GM12872 (cell line): ENCODE measurements at regions not wholly inside any gene's neighbourhood (a gene's known extent, or its start where the extent isn't known, plus 50 kb on each side); places are given as distances from the start of the nearest gene placed in this dataset.

Experiments
- CTCF ChIP-seq: IDR thresholded peaks from 3 replicates; pipeline ENCODE4 v1.5.1; 2011; ENCODE audit warnings: low read depth, mild to moderate bottlenecking, low read length, moderate library complexity; ENCODE audit not compliant: insufficient read depth

GRCh38 chr3:22728406-22728805 lies 474.7 kb upstream of the UBE2E2 start:
- TF ChIP-seq CTCF, result no peak

GRCh38 chr3:22729212-22729611 lies 473.9 kb upstream of the UBE2E2 start:
- TF ChIP-seq CTCF, result no peak

GRCh38 chr3:22729981-22730380 lies 473.1 kb upstream of the UBE2E2 start:
- peak; percentile 37; the same call in 1 of the 3 replicates for TF ChIP-seq CTCF

GRCh38 chr3:22730701-22731100 lies 472.4 kb upstream of the UBE2E2 start:
- no peak for TF ChIP-seq CTCF

- TF ChIP-seq CTCF, result no peak
Observed at GRCh38 chr3:22731901-22732300, 471.2 kb upstream of the UBE2E2 start.

GRCh38 chr3:22732641-22733040 lies 470.5 kb upstream of the UBE2E2 start:
- TF ChIP-seq CTCF, result no peak

- no peak for TF ChIP-seq CTCF
Observed at GRCh38 chr3:22734207-22734606, 468.9 kb upstream of the UBE2E2 start.

- TF ChIP-seq CTCF, result no peak
Observed at GRCh38 chr3:22734756-22735155, 468.4 kb upstream of the UBE2E2 start.
